ENCODE measurements at regions not wholly inside any gene's neighbourhood (a gene's known extent, or its start where the extent isn't known, plus 50 kb on each side); places are given as distances from the start of the nearest gene placed in this dataset.

DNA sequence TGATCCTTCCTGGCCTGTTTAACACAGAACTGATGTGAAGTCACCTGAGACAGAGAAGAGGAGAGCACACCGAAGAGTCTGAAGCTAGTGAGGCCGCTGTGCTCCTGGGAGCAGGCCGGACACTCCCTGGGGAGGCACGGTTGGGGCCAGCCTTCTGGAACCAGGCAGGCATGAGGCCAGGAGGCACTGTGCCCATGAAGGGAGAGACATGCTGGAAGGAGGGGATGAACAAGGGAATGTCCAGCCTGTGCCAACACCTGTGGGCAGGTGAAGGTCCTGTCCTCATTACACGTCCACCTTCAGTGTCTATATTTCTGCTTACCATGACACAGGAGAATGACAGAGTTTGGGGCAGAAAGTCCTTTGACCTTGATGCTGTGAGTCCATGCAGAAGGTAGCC, 183.8 kb upstream of the S1PR3 start:
- TF ChIP-seq CTCF (IDR thresholded peaks at IDR 0.05; ENCODE audit: low read length) (no peak), EZH2 (IDR thresholded peaks at IDR 0.05; ENCODE audit: borderline replicate concordance, low read length) (no peak)

Data from OCI-LY1 (cell line).